ENCODE measurements at regions not wholly inside any gene's neighbourhood (a gene's known extent, or its start where the extent isn't known, plus 50 kb on each side); places are given as distances from the start of the nearest gene placed in this dataset.
"Not testable (repeated sequence)": the region's sequence is repeated elsewhere in the genome, so short reads cannot be mapped to it uniquely, and the experiment has no call there.

GRCh38 chr2:59791004-59791618 lies 762.3 kb downstream of the BCL11A start:
- no peak for DNase-seq (ENCODE audit: low spot score)

- DNase-seq (ENCODE audit: low spot score): no peak
Observed at GRCh38 chr2:59790186-59791003, 763.1 kb downstream of the BCL11A start.

GRCh38 chr2:59789523-59789922 lies 763.9 kb downstream of the BCL11A start:
- DNase-seq (ENCODE audit: low spot score): no peak

- DNase-seq (ENCODE audit: low spot score): no peak
Observed at GRCh38 chr2:59787095-59787494, 766.4 kb downstream of the BCL11A start.

GRCh38 chr2:59786684-59787083 lies 766.8 kb downstream of the BCL11A start:
- DNase-seq (ENCODE audit: low spot score): no peak

GRCh38 chr2:59779571-59779970 lies 773.9 kb downstream of the BCL11A start:
- DNase-seq (ENCODE audit: low spot score): no peak

GRCh38 chr2:59777120-59777519 lies 776.3 kb downstream of the BCL11A start:
- DNase-seq (ENCODE audit: low spot score): no peak

GRCh38 chr2:59776726-59777008 lies 776.8 kb downstream of the BCL11A start:
- DNase-seq (ENCODE audit: low spot score): no peak

- no peak for DNase-seq (ENCODE audit: low spot score)
Observed at GRCh38 chr2:59774821-59775433, 778.5 kb downstream of the BCL11A start.

- no peak for DNase-seq (ENCODE audit: low spot score)
Observed at GRCh38 chr2:59770651-59771050, 782.8 kb downstream of the BCL11A start.

GRCh38 chr2:59761966-59762365 lies 791.5 kb downstream of the BCL11A start:
- no peak for DNase-seq (ENCODE audit: low spot score)

GRCh38 chr2:59756150-59756549 lies 797.3 kb downstream of the BCL11A start:
- DNase-seq (ENCODE audit: low spot score): no peak

- DNase-seq (ENCODE audit: low spot score): peak; percentile 50
Observed at GRCh38 chr2:59754011-59754735, 799.3 kb downstream of the BCL11A start.

- DNase-seq (ENCODE audit: low spot score): no peak
Observed at GRCh38 chr2:59752512-59752911, 800.9 kb downstream of the BCL11A start.

- DNase-seq (ENCODE audit: low spot score): no peak
Observed at GRCh38 chr2:59752071-59752470, 801.4 kb downstream of the BCL11A start.

- not testable (repeated sequence) for DNase-seq (ENCODE audit: low spot score)
Observed at GRCh38 chr2:59751214-59751613, 802.2 kb downstream of the BCL11A start.

- no peak for DNase-seq (ENCODE audit: low spot score)
Observed at GRCh38 chr2:59746291-59746690, 807.2 kb downstream of the BCL11A start.

GRCh38 chr2:59745085-59745484 lies 808.4 kb downstream of the BCL11A start:
- DNase-seq (ENCODE audit: low spot score): no peak

- DNase-seq (ENCODE audit: low spot score): no peak
Observed at GRCh38 chr2:59744436-59744835, 809.0 kb downstream of the BCL11A start.

GRCh38 chr2:59741840-59742239 lies 811.6 kb downstream of the BCL11A start:
- no peak for DNase-seq (ENCODE audit: low spot score)

GRCh38 chr2:59739166-59739565 lies 814.3 kb downstream of the BCL11A start:
- no peak for DNase-seq (ENCODE audit: low spot score)

GRCh38 chr2:59737299-59737698 lies 816.2 kb downstream of the BCL11A start:
- no peak for DNase-seq (ENCODE audit: low spot score)

GRCh38 chr2:59734743-59735142 lies 818.7 kb downstream of the BCL11A start:
- DNase-seq (ENCODE audit: low spot score): no peak

All from ecto neural progenitor cell (in vitro differentiated cells).